ENCODE measurements at regions not wholly inside any gene's neighbourhood (a gene's known extent, or its start where the extent isn't known, plus 50 kb on each side); places are given as distances from the start of the nearest gene placed in this dataset.

GRCh38 chr20:11403711-11404110 is 514.0 kb upstream of the BTBD3 start:
- Histone ChIP-seq H4K20me1 (ENCODE audit: insufficient read depth) (no peaks in the 10 kb centered on the region), H3K36me3 (ENCODE audit: insufficient read depth) (no peaks in the 10 kb centered on the region), H3K9ac (no peak overlapping the region), H3K4me2 (no peak overlapping the region), H3K27me3 (ENCODE audit: insufficient read depth, low read depth) (no peaks in the 10 kb centered on the region), H3K4me3 (IDR thresholded peaks at IDR 0.05; ENCODE audit: insufficient read depth, low read depth, low read length) (no peak overlapping the region), H3K4me1 (ENCODE audit: low read depth, poor library complexity, severe bottlenecking) (no peaks in the 10 kb centered on the region), H2AFZ (ENCODE audit: low read depth) (no peak overlapping the region), H3K27ac (no peak overlapping the region), H3K79me2 (ENCODE audit: insufficient read depth, low read depth) (no peaks in the 10 kb centered on the region)
- TF ChIP-seq, protein P1, sequence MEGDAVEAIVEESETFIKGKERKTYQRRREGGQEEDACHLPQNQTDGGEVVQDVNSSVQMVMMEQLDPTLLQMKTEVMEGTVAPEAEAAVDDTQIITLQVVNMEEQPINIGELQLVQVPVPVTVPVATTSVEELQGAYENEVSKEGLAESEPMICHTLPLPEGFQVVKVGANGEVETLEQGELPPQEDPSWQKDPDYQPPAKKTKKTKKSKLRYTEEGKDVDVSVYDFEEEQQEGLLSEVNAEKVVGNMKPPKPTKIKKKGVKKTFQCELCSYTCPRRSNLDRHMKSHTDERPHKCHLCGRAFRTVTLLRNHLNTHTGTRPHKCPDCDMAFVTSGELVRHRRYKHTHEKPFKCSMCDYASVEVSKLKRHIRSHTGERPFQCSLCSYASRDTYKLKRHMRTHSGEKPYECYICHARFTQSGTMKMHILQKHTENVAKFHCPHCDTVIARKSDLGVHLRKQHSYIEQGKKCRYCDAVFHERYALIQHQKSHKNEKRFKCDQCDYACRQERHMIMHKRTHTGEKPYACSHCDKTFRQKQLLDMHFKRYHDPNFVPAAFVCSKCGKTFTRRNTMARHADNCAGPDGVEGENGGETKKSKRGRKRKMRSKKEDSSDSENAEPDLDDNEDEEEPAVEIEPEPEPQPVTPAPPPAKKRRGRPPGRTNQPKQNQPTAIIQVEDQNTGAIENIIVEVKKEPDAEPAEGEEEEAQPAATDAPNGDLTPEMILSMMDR (conservative IDR thresholded peaks at IDR 0.05; ENCODE audit: low read depth, low read length): no peak

DNA sequence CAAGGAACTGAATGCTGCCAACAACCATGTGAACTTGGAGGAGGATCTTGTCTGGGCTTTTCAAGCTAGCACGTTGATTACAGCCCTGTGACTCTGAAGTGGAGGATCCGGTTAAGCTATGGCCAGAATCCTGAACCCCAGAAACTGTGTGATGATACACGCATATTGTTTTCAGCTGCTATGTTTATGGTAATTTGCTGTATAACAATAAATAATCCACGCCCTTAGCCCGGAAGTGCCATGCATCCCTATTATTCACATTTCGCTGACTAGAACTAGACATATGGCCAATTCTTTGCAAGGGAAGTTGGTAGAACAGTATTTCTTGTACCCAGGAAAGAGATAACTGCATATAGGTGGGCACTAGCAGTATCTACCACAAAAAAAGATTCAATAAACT is 510.8 kb upstream of the BTBD3 start:
- no peak overlapping the region for H3K9ac ChIP-seq
- H3K4me2 ChIP-seq: no peak overlapping the region
- no peaks in the 10 kb centered on the region for H3K36me3 ChIP-seq (ENCODE audit: insufficient read depth)
- H3K4me1 ChIP-seq (ENCODE audit: low read depth, poor library complexity, severe bottlenecking): no peaks in the 10 kb centered on the region
- TF ChIP-seq, protein P1 (conservative IDR thresholded peaks at IDR 0.05; ENCODE audit: low read depth, low read length): no peak
- H3K27me3 ChIP-seq (ENCODE audit: insufficient read depth, low read depth): no peaks in the 10 kb centered on the region
- no peak overlapping the region for H3K27ac ChIP-seq
- no peak overlapping the region for H3K4me3 ChIP-seq (IDR thresholded peaks at IDR 0.05; ENCODE audit: insufficient read depth, low read depth, low read length)
- H4K20me1 ChIP-seq (ENCODE audit: insufficient read depth): no peaks in the 10 kb centered on the region
- H3K79me2 ChIP-seq (ENCODE audit: insufficient read depth, low read depth): no peaks in the 10 kb centered on the region
- H2AFZ ChIP-seq (ENCODE audit: low read depth): no peak overlapping the region

GRCh38 chr20:11409561-11409960 is 508.1 kb upstream of the BTBD3 start:
- Histone ChIP-seq H3K27me3 (ENCODE audit: insufficient read depth, low read depth) (no peaks in the 10 kb centered on the region), H4K20me1 (ENCODE audit: insufficient read depth) (no peaks in the 10 kb centered on the region), H3K4me1 (ENCODE audit: low read depth, poor library complexity, severe bottlenecking) (no peaks in the 10 kb centered on the region), H3K9ac (no peak overlapping the region), H2AFZ (ENCODE audit: low read depth) (no peak overlapping the region), H3K27ac (no peak overlapping the region), H3K79me2 (ENCODE audit: insufficient read depth, low read depth) (no peaks in the 10 kb centered on the region), H3K36me3 (ENCODE audit: insufficient read depth) (no peaks in the 10 kb centered on the region), H3K4me3 (IDR thresholded peaks at IDR 0.05; ENCODE audit: insufficient read depth, low read depth, low read length) (no peak overlapping the region), H3K4me2 (no peak overlapping the region)
- TF ChIP-seq, protein P1 (conservative IDR thresholded peaks at IDR 0.05; ENCODE audit: low read depth, low read length): no peak

GRCh38 chr20:11411765-11412164 is 505.9 kb upstream of the BTBD3 start:
- TF ChIP-seq, protein P1 (conservative IDR thresholded peaks at IDR 0.05; ENCODE audit: low read depth, low read length): no peak
- Histone ChIP-seq H2AFZ (ENCODE audit: low read depth) (no peak overlapping the region), H3K27ac (no peak overlapping the region), H3K27me3 (ENCODE audit: insufficient read depth, low read depth) (no peaks in the 10 kb centered on the region), H3K36me3 (ENCODE audit: insufficient read depth) (no peaks in the 10 kb centered on the region), H3K4me1 (ENCODE audit: low read depth, poor library complexity, severe bottlenecking) (no peaks in the 10 kb centered on the region), H3K79me2 (ENCODE audit: insufficient read depth, low read depth) (no peaks in the 10 kb centered on the region), H3K9ac (no peak overlapping the region), H3K4me2 (no peak overlapping the region), H4K20me1 (ENCODE audit: insufficient read depth) (no peaks in the 10 kb centered on the region), H3K4me3 (IDR thresholded peaks at IDR 0.05; ENCODE audit: insufficient read depth, low read depth, low read length) (no peak overlapping the region)

Measured in KMS-11 (cell line).